ENCODE measurements at regions not wholly inside any gene's neighbourhood (a gene's known extent, or its start where the extent isn't known, plus 50 kb on each side); places are given as distances from the start of the nearest gene placed in this dataset.

GRCh38 chr10:89879121-89879520, 177.7 kb downstream of the KIF20B start:
- no peak for DNase-seq (ENCODE audit: extremely low spot score, insufficient read length, low read depth)
- FAIRE-seq: no peak

DNA sequence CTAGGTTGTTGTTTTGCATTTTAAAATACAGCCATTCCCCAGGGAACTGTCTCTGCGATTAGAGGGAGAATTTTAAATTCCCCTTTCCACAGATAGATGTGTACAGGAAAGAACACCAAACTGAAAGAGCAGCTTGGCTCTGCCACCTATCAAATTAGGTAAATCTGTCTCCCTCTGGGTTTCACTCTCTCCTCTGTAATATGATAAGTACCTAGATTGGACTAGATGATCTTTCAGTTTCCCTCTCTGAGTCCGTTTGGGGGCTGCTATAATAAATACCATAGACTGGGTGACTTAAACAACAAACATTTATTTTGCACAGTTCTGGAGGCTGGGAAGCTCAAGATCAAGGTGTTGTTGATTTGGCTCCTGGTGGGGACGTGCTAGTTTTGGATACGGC, 186.0 kb downstream of the KIF20B start:
- FAIRE-seq: no peak
- DNase-seq (ENCODE audit: extremely low spot score, insufficient read length, low read depth): no peak

DNA sequence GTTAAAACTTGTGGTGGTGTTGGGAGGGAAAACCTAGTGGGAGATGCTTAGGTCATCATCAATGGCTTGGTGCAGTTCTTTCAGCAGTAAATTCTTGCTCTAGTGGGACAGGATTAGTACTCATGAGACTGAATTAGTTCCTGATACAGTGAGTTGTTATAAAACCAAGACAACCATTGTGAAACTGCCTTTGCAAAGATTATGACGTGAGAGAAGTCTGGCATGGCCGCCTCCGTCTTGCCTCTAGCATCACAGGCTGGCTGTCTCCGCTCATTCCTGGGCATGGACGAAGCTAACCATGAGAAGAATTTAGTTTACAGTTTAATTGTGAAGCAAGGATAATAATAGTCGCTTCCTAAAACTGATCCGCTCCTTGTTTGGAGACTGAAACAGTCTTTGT, 186.4 kb downstream of the KIF20B start:
- FAIRE-seq: peak; percentile 72
- no peak for DNase-seq (ENCODE audit: extremely low spot score, insufficient read length, low read depth)

DNA sequence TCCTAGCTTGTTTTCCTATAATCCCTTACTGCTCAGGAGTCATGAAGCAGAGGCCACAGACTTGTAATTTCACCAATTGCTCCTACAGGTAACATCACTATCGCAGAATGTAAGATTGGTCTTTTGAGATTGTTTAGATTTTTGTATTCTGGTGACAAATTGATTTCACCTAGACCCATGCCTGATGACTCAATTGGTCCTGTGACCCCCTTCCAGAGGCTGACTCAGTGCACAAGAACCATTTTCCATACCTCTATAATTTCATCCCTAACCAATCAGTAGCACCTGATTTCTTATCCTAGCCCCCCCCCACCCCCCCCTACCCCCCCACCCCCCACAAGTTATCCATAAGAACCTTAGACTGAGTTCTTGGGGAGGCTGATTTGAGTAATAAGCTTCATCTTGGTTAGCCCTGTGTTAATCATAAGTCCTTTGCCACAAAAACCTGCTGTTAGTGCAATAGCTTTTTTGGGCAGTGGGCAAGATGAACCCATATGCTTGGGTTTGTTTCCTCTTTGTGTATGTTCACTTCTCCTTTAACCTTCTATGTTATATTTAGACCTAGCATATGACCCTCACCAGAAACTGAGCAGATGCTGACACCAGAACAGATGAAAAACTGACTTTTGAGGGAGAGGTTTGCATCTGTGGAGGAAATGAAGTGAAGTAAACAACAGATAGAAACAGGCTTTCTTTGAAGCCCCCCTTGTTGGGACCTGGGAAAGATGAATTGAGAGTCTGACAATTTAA, 187.1 kb downstream of the KIF20B start:
- FAIRE-seq (peak; percentile 90), DNase-seq (ENCODE audit: extremely low spot score, insufficient read length, low read depth) (no peak)

- DNase-seq (ENCODE audit: extremely low spot score, insufficient read length, low read depth) (no peak), FAIRE-seq (no peak)
These were observed 188.2 kb downstream of the KIF20B start for GRCh38 chr10:89889606-89890005.

DNA sequence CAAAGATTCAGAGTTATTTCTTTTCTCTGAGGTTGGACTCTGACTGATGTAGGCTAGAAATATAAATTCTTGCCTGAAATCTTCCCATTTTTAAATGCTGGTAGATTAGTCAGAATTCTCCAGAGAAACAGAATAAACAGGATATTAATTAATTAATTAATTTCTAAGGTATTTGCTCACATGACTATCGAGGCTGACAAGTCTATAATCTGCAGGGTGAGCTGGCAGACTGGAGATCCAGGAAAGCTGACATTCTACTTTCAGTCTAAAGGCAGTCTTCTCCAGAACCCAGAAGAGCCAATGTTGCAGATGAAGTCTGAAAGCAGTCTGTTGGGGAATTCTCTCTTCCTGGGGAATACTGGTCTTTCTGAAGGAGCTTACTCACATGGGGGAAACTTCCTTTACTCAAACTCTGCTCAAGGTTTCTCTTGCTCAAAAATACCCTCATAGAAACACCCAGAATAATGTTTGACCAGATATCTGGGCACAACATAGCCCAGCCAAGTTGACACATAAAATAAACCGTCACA, 189.7 kb downstream of the KIF20B start:
- FAIRE-seq (no peak), DNase-seq (ENCODE audit: extremely low spot score, insufficient read length, low read depth) (no peak)

GRCh38 chr10:89894051-89894450, 192.7 kb downstream of the KIF20B start:
- FAIRE-seq: no peak
- no peak for DNase-seq (ENCODE audit: extremely low spot score, insufficient read length, low read depth)

DNA sequence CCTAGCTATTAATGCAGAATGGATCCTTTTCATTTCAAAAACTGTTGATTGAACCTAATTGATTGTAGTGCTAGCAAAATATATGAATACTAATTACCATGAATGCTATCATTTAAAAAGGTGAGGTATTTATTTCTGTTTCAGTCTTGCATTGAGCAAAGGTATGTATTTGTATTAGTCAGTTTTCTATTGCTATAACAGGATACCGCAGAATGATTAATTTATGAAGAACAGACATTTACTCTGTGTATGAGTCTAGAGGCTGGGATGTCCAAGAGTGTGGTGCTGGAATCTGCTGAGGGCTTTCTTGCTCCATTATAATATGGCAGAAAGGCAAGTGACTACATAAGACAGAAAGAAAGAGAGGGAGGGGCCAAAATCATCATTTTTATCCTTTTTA, 199.2 kb downstream of the KIF20B start:
- DNase-seq (ENCODE audit: extremely low spot score, insufficient read length, low read depth) (no peak), FAIRE-seq (no peak)

DNA sequence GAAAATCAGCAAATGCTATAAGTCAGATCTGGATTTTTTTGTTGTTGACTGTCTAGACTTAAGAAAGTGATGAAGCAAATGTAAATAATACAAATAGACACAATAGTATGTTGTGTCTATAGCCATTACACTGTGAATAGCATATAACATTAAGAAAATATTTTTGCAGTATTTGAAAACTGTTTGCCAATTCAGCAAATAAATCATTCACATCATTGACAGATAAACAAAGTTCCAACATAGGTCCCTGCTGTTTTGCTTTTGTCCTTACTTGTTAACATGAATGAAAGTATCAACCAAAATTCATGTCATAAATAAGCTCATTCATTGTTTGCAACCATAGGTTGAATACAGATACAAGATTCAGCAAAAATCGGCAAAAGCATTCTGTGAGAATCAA, 200.5 kb downstream of the KIF20B start:
- FAIRE-seq (peak; percentile 42), DNase-seq (ENCODE audit: extremely low spot score, insufficient read length, low read depth) (no peak)

DNA sequence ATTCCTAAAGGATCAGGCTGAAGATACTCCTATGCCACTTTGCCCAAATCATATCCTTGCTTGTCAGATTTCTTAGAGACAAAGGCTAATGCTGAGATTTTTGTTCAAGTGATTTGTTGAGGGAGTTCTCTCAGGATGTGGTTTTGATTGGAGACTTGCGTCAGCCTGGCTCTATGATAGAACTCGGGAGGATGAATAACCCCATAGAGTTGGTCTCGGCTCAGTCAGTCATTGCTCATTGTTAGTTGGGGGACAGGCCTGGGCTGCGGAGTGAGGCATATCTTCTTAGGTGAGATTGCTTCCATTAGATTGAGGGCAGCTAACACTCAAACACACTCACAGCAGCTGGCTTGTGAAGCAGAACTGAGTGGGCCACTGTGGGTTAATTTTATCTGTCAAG, 203.4 kb downstream of the KIF20B start:
- no peak for DNase-seq (ENCODE audit: extremely low spot score, insufficient read length, low read depth)
- no peak for FAIRE-seq

DNA sequence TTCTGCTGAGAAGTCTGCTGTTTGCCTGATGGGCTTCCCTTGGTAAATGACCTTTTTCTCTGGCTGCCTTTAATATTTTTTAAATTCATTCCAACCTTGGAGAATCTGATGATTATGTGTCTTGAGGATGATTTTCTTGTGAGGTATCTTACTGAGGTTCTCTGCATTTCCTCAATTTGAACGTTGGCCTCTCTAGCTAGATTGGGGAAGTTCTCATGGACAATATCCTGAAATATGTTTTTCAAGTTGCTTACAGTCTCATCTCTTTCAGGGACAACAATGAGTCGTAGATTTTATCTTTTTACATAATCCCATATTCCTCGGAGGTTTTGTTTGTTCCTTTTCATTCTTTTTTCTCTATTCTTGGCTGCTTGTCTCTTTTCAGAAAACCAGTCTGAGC, 208.4 kb downstream of the KIF20B start:
- DNase-seq (ENCODE audit: extremely low spot score, insufficient read length, low read depth) (no peak), FAIRE-seq (no peak)

GRCh38 chr10:89915021-89915420, 213.6 kb downstream of the KIF20B start:
- DNase-seq (ENCODE audit: extremely low spot score, insufficient read length, low read depth) (no peak), FAIRE-seq (no peak)

GRCh38 chr10:89915968-89916367, 214.6 kb downstream of the KIF20B start:
- no peak for DNase-seq (ENCODE audit: extremely low spot score, insufficient read length, low read depth)
- FAIRE-seq: no peak

GRCh38 chr10:89916468-89917215, 215.3 kb downstream of the KIF20B start:
- no peak for DNase-seq (ENCODE audit: extremely low spot score, insufficient read length, low read depth)
- FAIRE-seq: no peak

- DNase-seq (ENCODE audit: extremely low spot score, insufficient read length, low read depth) (no peak), FAIRE-seq (no peak)
These were observed 220.0 kb downstream of the KIF20B start for GRCh38 chr10:89921403-89921802.

DNA sequence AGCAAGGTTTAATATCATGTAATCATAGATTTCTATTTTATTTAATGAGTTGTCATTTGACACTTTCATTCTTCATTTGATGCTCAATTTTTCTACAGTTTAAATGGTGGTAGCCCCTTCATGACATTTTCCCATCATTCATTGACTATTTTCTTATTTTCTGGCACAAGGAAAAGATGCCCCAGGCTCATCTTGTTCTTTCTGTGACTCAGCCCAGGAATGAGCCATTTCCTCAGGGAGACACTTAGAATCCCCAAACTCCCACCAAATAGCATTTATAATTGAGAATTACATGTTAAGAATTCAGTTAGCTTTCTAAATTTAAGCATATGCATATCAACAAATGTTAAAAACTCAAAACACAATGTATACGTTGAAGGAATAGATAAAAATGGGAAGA, 222.3 kb downstream of the KIF20B start:
- DNase-seq (ENCODE audit: extremely low spot score, insufficient read length, low read depth): no peak
- FAIRE-seq: no peak

GRCh38 chr10:89924261-89924660, 222.9 kb downstream of the KIF20B start:
- FAIRE-seq (no peak), DNase-seq (ENCODE audit: extremely low spot score, insufficient read length, low read depth) (no peak)

DNA sequence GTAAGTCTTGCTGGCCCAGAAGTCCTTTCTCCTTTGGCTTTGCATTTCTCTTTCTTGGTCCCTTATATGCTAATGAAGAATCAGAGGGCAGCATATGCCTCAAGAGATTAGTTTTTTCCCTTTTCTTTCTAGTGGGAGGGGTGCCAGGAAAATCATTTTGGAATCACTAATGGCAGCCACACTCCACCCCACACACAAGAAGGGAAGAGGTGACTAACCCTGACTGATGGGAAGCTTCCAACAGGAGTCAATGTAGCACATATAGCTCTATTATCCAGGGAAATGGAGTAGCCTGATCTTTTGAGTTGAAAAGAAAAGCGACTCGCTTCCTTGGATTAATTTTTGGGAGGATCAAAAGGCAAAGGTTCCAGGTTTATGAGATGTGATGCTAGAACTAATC, 225.3 kb downstream of the KIF20B start:
- DNase-seq (ENCODE audit: extremely low spot score, insufficient read length, low read depth): no peak
- FAIRE-seq: no peak

DNA sequence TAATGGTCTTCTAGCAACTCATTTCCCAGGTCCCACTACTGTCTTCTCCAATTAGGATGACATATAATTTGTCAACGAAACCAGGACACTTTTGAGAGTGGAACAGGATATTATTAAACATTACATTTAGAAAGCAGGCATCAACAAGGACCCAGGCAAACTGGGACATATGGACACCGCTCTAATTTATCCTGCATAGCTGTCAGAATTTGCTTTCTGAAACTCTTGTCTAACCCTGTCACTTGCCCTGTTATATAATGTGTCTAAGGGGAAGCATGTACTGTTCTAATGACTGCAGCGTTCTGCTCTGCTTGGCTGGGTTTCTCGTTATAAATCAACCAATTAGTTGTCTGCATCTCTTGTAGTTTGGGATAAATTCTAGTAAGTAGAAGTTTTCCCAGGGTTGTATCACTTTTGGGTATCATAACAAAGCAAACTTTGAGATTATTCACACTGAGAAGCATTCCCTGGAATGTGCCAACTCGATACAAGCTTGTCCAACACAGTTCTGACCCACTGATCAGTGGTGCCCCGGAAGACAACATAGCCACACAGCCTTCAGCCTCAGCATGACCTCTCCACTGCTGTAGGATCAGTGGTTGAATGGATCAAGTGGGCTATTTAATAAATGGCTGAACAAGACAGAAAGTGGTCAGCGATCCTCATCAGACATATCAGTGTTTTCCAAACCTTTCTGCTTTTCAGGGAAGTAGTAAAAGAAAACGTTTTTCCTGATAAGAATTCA, 228.1 kb downstream of the KIF20B start:
- no peak for DNase-seq (ENCODE audit: extremely low spot score, insufficient read length, low read depth)
- peak; percentile 45 for FAIRE-seq

DNA sequence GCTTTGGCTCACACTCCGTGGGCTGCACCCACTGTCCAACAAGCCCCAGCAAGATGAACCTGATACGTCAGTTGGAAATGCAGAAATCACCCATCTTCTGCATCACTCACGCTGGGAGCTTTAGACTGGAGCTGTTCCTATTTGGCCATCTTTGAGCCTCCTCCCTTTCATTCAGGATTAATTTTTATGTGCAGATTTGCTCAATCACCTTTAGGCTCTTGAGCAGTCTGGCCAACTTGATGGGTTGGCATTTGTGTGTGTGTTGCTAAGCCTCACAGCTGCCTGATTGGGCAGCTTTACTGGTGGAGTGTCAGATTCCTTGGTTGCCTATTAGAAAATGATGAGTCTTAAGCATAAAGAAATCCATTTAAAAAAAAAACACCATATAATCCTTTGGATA, 236.1 kb downstream of the KIF20B start:
- FAIRE-seq: no peak
- no peak for DNase-seq (ENCODE audit: extremely low spot score, insufficient read length, low read depth)

DNA sequence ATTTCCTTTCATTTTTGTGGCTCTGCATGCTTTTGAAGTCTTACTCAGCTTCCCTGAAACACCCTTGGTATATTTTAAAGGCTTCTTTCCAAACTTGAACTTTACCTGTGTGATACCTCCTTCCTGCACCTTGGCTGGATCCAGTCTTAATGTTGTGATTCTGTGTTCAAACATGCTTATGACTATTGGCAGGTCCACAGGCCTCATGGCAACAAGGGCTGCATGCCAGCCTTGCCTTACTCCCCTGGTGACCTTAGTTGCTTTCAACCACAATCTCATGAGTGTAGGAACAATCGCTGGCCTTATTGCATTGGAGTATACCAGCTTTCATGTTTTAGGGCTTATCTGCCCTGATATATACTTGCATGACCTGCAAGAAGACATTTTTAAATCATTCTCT, 238.7 kb downstream of the KIF20B start:
- DNase-seq (ENCODE audit: extremely low spot score, insufficient read length, low read depth) (no peak), FAIRE-seq (no peak)

Measured in GM18507 (cell line).